HG03135 (cell line): ENCODE measurements at regions not wholly inside any gene's neighbourhood (a gene's known extent, or its start where the extent isn't known, plus 50 kb on each side); places are given as distances from the start of the nearest gene placed in this dataset.
"Not testable (repeated sequence)": the region's sequence is repeated elsewhere in the genome, so short reads cannot be mapped to it uniquely, and the experiment has no call there.

Source experiments
- ATAC-seq: cut with Tn5 transposase; IDR thresholded peaks from one replicate; pipeline ENCODE4 v1.9.1; 2021; ENCODE audit warnings: mild to moderate bottlenecking, moderate library complexity; ENCODE audit not compliant: unreplicated experiment

GRCh38 chrX:12042615-12043014 is 95.7 kb upstream of the FRMPD4 start:
- ATAC-seq: no peak

- no peak for ATAC-seq
Observed at GRCh38 chrX:12052109-12052508, 86.2 kb upstream of the FRMPD4 start.

- no peak for ATAC-seq
Observed at GRCh38 chrX:12058087-12058486, 80.2 kb upstream of the FRMPD4 start.

GRCh38 chrX:12060489-12061260 is 77.6 kb upstream of the FRMPD4 start:
- no peak for ATAC-seq

- ATAC-seq: no peak
Observed at GRCh38 chrX:12065251-12065650, 73.0 kb upstream of the FRMPD4 start.

GRCh38 chrX:12076046-12076445 is 62.2 kb upstream of the FRMPD4 start:
- ATAC-seq: no peak

GRCh38 chrX:12080265-12080664 is 58.0 kb upstream of the FRMPD4 start:
- no peak for ATAC-seq

- not testable (repeated sequence) for ATAC-seq
Observed at GRCh38 chrX:12082959-12083358, 55.3 kb upstream of the FRMPD4 start.
